ENCODE measurements at regions not wholly inside any gene's neighbourhood (a gene's known extent, or its start where the extent isn't known, plus 50 kb on each side); places are given as distances from the start of the nearest gene placed in this dataset.

- Histone ChIP-seq H3K79me2 (ENCODE audit: insufficient read depth, low read length) (no peaks in the 10 kb centered on the region), H4K8ac (replicated peaks; ENCODE audit: insufficient read length, low read depth, low read length) (no peak overlapping the region), H3K23me2 (ENCODE audit: insufficient read length, low read depth, low read length, poor library complexity, severe bottlenecking) (no peaks in the 10 kb centered on the region), H3K27ac (ENCODE audit: insufficient read length, low read depth, low read length) (no peak overlapping the region), H3K27me3 (ENCODE audit: insufficient read depth, low read length) (no peaks in the 10 kb centered on the region), H3K4me1 (ENCODE audit: insufficient read depth, low read length) (no peaks in the 10 kb centered on the region), H3K79me1 (ENCODE audit: insufficient read depth, low read depth, low read length, poor library complexity, severe bottlenecking) (no peaks in the 10 kb centered on the region), H3K4ac (ENCODE audit: low read depth, low read length) (no peak overlapping the region), H4K91ac (ENCODE audit: insufficient read length, low read depth, low read length) (no peak overlapping the region), H2BK12ac (ENCODE audit: insufficient read length, low read depth, low read length) (no peak overlapping the region), H3K9me3 (ENCODE audit: control insufficient read depth, low read depth, low read length) (no peaks in the 10 kb centered on the region), H3K23ac (ENCODE audit: insufficient read length, low read depth, low read length) (no peak overlapping the region), H2AK5ac (ENCODE audit: insufficient read length, low read length) (no peak overlapping the region), H3K56ac (ENCODE audit: insufficient read length, low read depth, low read length) (no peak overlapping the region), H3T11ph (ENCODE audit: low read length) (no peak overlapping the region), H2AFZ (ENCODE audit: low read length) (no peak overlapping the region), H3K18ac (ENCODE audit: insufficient read length, low read depth, low read length) (no peak overlapping the region), H2BK5ac (ENCODE audit: insufficient read length, low read length) (no peak overlapping the region), H4K20me1 (ENCODE audit: control insufficient read depth, insufficient read depth, insufficient read length) (no peaks in the 10 kb centered on the region), H3K9ac (ENCODE audit: extremely low read depth, insufficient read length, low read length) (no peak overlapping the region), H3K4me2 (ENCODE audit: insufficient read depth, insufficient read length, low read length) (no peak overlapping the region), H3K14ac (ENCODE audit: insufficient read depth, low read length) (no peak overlapping the region), H2BK15ac (ENCODE audit: low read depth, low read length) (no peak overlapping the region), H2BK120ac (ENCODE audit: low read depth, low read length, poor library complexity, severe bottlenecking) (no peak overlapping the region), H4K5ac (ENCODE audit: insufficient read length, low read depth, low read length) (no peak overlapping the region), H2BK20ac (ENCODE audit: low read depth, low read length, poor library complexity, severe bottlenecking) (no peak overlapping the region)
- TF ChIP-seq, protein P1, sequence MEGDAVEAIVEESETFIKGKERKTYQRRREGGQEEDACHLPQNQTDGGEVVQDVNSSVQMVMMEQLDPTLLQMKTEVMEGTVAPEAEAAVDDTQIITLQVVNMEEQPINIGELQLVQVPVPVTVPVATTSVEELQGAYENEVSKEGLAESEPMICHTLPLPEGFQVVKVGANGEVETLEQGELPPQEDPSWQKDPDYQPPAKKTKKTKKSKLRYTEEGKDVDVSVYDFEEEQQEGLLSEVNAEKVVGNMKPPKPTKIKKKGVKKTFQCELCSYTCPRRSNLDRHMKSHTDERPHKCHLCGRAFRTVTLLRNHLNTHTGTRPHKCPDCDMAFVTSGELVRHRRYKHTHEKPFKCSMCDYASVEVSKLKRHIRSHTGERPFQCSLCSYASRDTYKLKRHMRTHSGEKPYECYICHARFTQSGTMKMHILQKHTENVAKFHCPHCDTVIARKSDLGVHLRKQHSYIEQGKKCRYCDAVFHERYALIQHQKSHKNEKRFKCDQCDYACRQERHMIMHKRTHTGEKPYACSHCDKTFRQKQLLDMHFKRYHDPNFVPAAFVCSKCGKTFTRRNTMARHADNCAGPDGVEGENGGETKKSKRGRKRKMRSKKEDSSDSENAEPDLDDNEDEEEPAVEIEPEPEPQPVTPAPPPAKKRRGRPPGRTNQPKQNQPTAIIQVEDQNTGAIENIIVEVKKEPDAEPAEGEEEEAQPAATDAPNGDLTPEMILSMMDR (conservative IDR thresholded peaks at IDR 0.05) = no peak
- H3K27ac Mint-ChIP-seq = no peak overlapping the region
- H3K36me3 Mint-ChIP-seq (ENCODE audit: insufficient read depth in 1 of 3, low read depth in 3 of 3) = no peaks in the 10 kb centered on the region
- DNase-seq = no peak
- H3K4me3 Mint-ChIP-seq = no peak overlapping the region
- no peaks in the 10 kb centered on the region for H3K27me3 Mint-ChIP-seq (ENCODE audit: low read depth)
- H3K4me1 Mint-ChIP-seq = peaks cover 13 to 24% of the 10 kb centered on the region in 2 experiments
- no peaks in the 10 kb centered on the region for H3K9me3 Mint-ChIP-seq
- WGBS (ENCODE audit: extremely low coverage, insufficient read length, low lambda C conversion rate) = no CpG with 5 or more reads among the region's 2 CpGs
Measured at GRCh38 chr3:17941152-17941551, 198.7 kb upstream of the TBC1D5 start.
